HCT116 (cell line): ENCODE measurements at regions not wholly inside any gene's neighbourhood (a gene's known extent, or its start where the extent isn't known, plus 50 kb on each side); places are given as distances from the start of the nearest gene placed in this dataset.

ENCODE experiments used
- ATAC-seq: fragments of 200-7000 bp; cut with Tn5 transposase; 2 replicates; pipeline ENCODE4 v1.9.1; 2020; ENCODE audit warnings: mild to moderate bottlenecking, moderate library complexity
- BruUV-seq: library from RNA; stranded (reverse); fragments of 400-500 nt; replicated peaks from 2 replicates; lab custom pipeline; 2021; lab: Mats Ljungman, UMichigan
- CTCF ChIA-PET: fragments of 300-600 bp; sonication (Branson Sonifier 250); formaldehyde crosslinking; loops from one replicate; lab custom pipeline; 2021; ENCODE audit warnings: antibody characterized with exemption; lab: Charles Lee
- POLR2A ChIA-PET: fragments of 300-600, 350-600 bp; sonication (Branson Sonifier 250); formaldehyde crosslinking; loops from one replicate; lab custom pipeline; 2021; ENCODE audit warnings: antibody characterized with exemption; lab: Charles Lee
- RAD21 ChIA-PET, 2 experiments: fragments of 300-600 bp; sonication (Branson Sonifier 250); formaldehyde crosslinking; loops; one replicate each; lab custom pipeline; 2023; ENCODE audit warnings: low total read pairs in 2 of 2; ENCODE audit not compliant: uncharacterized antibody in 2 of 2, unreplicated experiment in 2 of 2, low non-redundant PET in 1 of 2; lab: Charles Lee
- DNase-seq: peaks from one replicate; pipeline ENCODE4 v3.0.0-alpha.2; 2010; ENCODE audit warnings: low read depth, low spot score
- H2AFZ ChIP-seq: fragments of 200-600 bp; shearing (Covaris generic), sonication (generic); 2 replicates; pipeline ENCODE4 v1.6.1; 2017; ENCODE audit warnings: low read depth, mixed run types, mixed read lengths, antibody characterized with exemption, low read length; ENCODE audit not compliant: poor library complexity, severe bottlenecking
- H3K27ac ChIP-seq: 2 replicates; pipeline ENCODE4 v1.5.1; 2012; ENCODE audit warnings: low read depth, low read length
- H3K27me3 ChIP-seq: fragments of 200-600 bp; sonication (generic); 2 replicates; pipeline ENCODE4 v1.6.1; 2016; ENCODE audit warnings: mixed run types, low read length, mixed read lengths; ENCODE audit not compliant: insufficient read depth
- H3K36me3 ChIP-seq, 2 experiments: fragments of 200-500 bp in 1 of 2; fragments of 200-600 bp in 1 of 2; sonication (Bioruptor generic) in 1 of 2; sonication (generic) in 1 of 2; 2 replicates each; pipeline versions ENCODE4 v1.5.1 to v1.6.1; 2014 to 2016; ENCODE audit warnings: low read length in 2 of 2, inconsistent platforms in 1 of 2, mixed read lengths in 1 of 2, mixed run types in 1 of 2; ENCODE audit not compliant: insufficient read depth in 2 of 2, control insufficient read depth in 1 of 2
- H3K4me1 ChIP-seq, 2 experiments: fragments of 200-600 bp in 1 of 2; sonication (generic) in 1 of 2; 2 replicates each; pipeline versions ENCODE4 v1.5.1 to v1.6.1; 2012 to 2017; ENCODE audit warnings: low read length in 2 of 2, inconsistent platforms in 1 of 2, mild to moderate bottlenecking in 1 of 2, mixed read lengths in 1 of 2, mixed run types in 1 of 2, moderate library complexity in 1 of 2; ENCODE audit not compliant: insufficient read depth in 2 of 2, control insufficient read depth in 1 of 2
- H3K4me2 ChIP-seq: fragments of 200-600 bp; sonication (generic); 2 replicates; pipeline ENCODE4 v1.6.1; 2017; ENCODE audit warnings: mixed run types, low read length, mixed read lengths
- H3K4me3 ChIP-seq, 2 experiments: fragments of 200-600 bp in 1 of 2; sonication (generic) in 1 of 2; replicated peaks in 1 of 2; 2 replicates each; pipeline ENCODE4 v1.5.1; 2011 to 2016; ENCODE audit warnings: low read length in 2 of 2, control low read depth in 1 of 2, low read depth in 1 of 2, mild to moderate bottlenecking in 1 of 2, mixed read lengths in 1 of 2, mixed run types in 1 of 2
- H3K79me2 ChIP-seq: fragments of 200-600 bp; sonication (generic); 2 replicates; pipeline ENCODE4 v1.6.1; 2017; ENCODE audit warnings: mild to moderate bottlenecking, mixed run types, low read length, moderate library complexity, mixed read lengths; ENCODE audit not compliant: insufficient read depth
- H3K9ac ChIP-seq: fragments of 200-600 bp; sonication (generic); 2 replicates; pipeline ENCODE4 v1.6.1; 2016; ENCODE audit warnings: low read length, mixed read lengths
- H3K9me2 ChIP-seq: fragments of 200-600 bp; sonication (generic), shearing (Covaris generic); 2 replicates; pipeline ENCODE4 v1.6.1; 2017; ENCODE audit warnings: mixed run types, mild to moderate bottlenecking, moderate library complexity; ENCODE audit not compliant: insufficient read depth
- H3K9me3 ChIP-seq, 2 experiments: fragments of 200-500 bp in 1 of 2; fragments of 200-600 bp in 1 of 2; sonication (Bioruptor generic) in 1 of 2; sonication (generic) in 1 of 2; 2 replicates each; pipeline ENCODE4 v1.6.1; 2014 to 2017; ENCODE audit warnings: low read length in 2 of 2, mixed read lengths in 2 of 2, inconsistent platforms in 1 of 2, low read depth in 1 of 2, mild to moderate bottlenecking in 1 of 2, mixed run types in 1 of 2, moderate library complexity in 1 of 2; ENCODE audit not compliant: control insufficient read depth in 1 of 2, insufficient read depth in 1 of 2
- H4K20me1 ChIP-seq: fragments of 200-600 bp; sonication (generic), shearing (Covaris generic); 2 replicates; pipeline ENCODE4 v1.6.1; 2017; ENCODE audit warnings: mixed run types, mild to moderate bottlenecking, moderate library complexity; ENCODE audit not compliant: insufficient read depth
- CTCF ChIP-seq, 3 experiments: fragments of 200-600 bp in 1 of 3; sonication (generic) in 1 of 3; IDR thresholded peaks in 2 of 3; conservative IDR thresholded peaks in 1 of 3; 2 replicates each; pipeline ENCODE4 v1.5.1; 2012 to 2017; ENCODE audit warnings: low read depth in 2 of 3, low read length in 2 of 3, antibody characterized with exemption in 1 of 3, borderline replicate concordance in 1 of 3, control low read depth in 1 of 3, mild to moderate bottlenecking in 1 of 3, mixed read lengths in 1 of 3, mixed run types in 1 of 3, moderate library complexity in 1 of 3; ENCODE audit not compliant: insufficient read depth in 1 of 3
- ELF1 ChIP-seq: IDR thresholded peaks from 2 replicates; pipeline ENCODE4 v1.6.1; 2012; ENCODE audit warnings: low read depth, borderline replicate concordance
- JUND ChIP-seq: IDR thresholded peaks from 2 replicates; pipeline ENCODE4 v1.6.1; 2012
- POLR2AphosphoS5 ChIP-seq: IDR thresholded peaks from 2 replicates; pipeline ENCODE4 v1.6.1; 2011; ENCODE audit warnings: mild to moderate bottlenecking, low read depth, low read length, moderate library complexity
- REST ChIP-seq: IDR thresholded peaks from 2 replicates; pipeline ENCODE4 v1.6.1; 2012; ENCODE audit warnings: low read depth
- SP1 ChIP-seq: IDR thresholded peaks from 2 replicates; pipeline ENCODE4 v1.6.1; 2012; ENCODE audit warnings: low read depth
- SRF ChIP-seq: IDR thresholded peaks from 2 replicates; pipeline ENCODE4 v1.6.1; 2012; ENCODE audit warnings: low read depth
- TCF7L2 ChIP-seq: IDR thresholded peaks from 2 replicates; pipeline ENCODE4 v1.7.0; 2011; ENCODE audit warnings: borderline replicate concordance, inconsistent platforms; ENCODE audit not compliant: insufficient read depth, insufficient read length; ENCODE audit errors: extremely low read depth
- YY1 ChIP-seq: IDR thresholded peaks from 2 replicates; pipeline ENCODE4 v1.6.1; 2011; ENCODE audit warnings: low read length, low read depth, moderate library complexity, mild to moderate bottlenecking; ENCODE audit not compliant: insufficient replicate concordance; ENCODE audit errors: extremely low read depth
- ZNF274 ChIP-seq: fragments of 200-500 bp; sonication (Bioruptor generic); IDR thresholded peaks from 2 replicates; pipeline ENCODE4 v1.6.1; 2014; ENCODE audit warnings: mild to moderate bottlenecking, low read depth, low read length, inconsistent platforms
- intact Hi-C: fragments of 100-400 bp; cut with micrococcal nuclease; formaldehyde crosslinking; loops from 2 replicates; pipeline ENCODE4 v1.10.0; 2022

- Histone ChIP-seq H4K20me1 (no peaks in the 10 kb centered on the region), H3K4me2 (no peak overlapping the region), H3K27ac (no peak overlapping the region), H2AFZ (no peak overlapping the region), H3K4me1 (no peaks in the 10 kb centered on the region), H3K9ac (no peak overlapping the region), H3K79me2 (no peaks in the 10 kb centered on the region), H3K27me3 (peaks cover 14% of the 10 kb centered on the region), H3K36me3 (no peaks in the 10 kb centered on the region), H3K9me3 (no peaks in the 10 kb centered on the region), H3K4me3 (no peak overlapping the region), H3K9me2 (no peaks in the 10 kb centered on the region)
- DNase-seq (no peak), ATAC-seq (no peak)
- TF ChIP-seq REST (no peak), ZNF274 (no peak), SP1 (no peak), POLR2AphosphoS5 (no peak), YY1 (no peak), ELF1 (no peak), SRF (no peak), CTCF (IDR thresholded peaks at IDR 0.05 in 2 of 3, conservative IDR thresholded peaks at IDR 0.05 in 1 of 3; ENCODE audit: borderline replicate concordance in 1 of 3, insufficient read depth in 1 of 3, low read depth in 2 of 3, low read length in 2 of 3) (no peak), TCF7L2 (no peak), JUND (no peak)
- RAD21 ChIA-PET = no interaction called here
- CTCF ChIA-PET = no interaction called here
- BruUV-seq = no TSS peak
- intact Hi-C loops = no loop called here
- POLR2A ChIA-PET = no interaction called here
Measured at GRCh38 chr5:72046106-72046505, 61.2 kb upstream of the MAP1B start.
